GM08714 (cell line): ENCODE measurements at regions not wholly inside any gene's neighbourhood (a gene's known extent, or its start where the extent isn't known, plus 50 kb on each side); places are given as distances from the start of the nearest gene placed in this dataset.

Source experiments
- H3K4me3 ChIP-seq: fragments of 200-500 bp; sonication (Bioruptor generic); 2 replicates; pipeline ENCODE4 v1.5.1; 2014; ENCODE audit warnings: mild to moderate bottlenecking, low read length, inconsistent platforms
- ZNF274 ChIP-seq: IDR thresholded peaks from 2 replicates; pipeline ENCODE4 v1.6.1; 2012; ENCODE audit warnings: mild to moderate bottlenecking, low read depth, low read length

- no peak for TF ChIP-seq ZNF274
- no peak overlapping the region for H3K4me3 ChIP-seq
Observed at GRCh38 chr10:4719036-4719435, 107.0 kb upstream of the AKR1E2 start.

DNA sequence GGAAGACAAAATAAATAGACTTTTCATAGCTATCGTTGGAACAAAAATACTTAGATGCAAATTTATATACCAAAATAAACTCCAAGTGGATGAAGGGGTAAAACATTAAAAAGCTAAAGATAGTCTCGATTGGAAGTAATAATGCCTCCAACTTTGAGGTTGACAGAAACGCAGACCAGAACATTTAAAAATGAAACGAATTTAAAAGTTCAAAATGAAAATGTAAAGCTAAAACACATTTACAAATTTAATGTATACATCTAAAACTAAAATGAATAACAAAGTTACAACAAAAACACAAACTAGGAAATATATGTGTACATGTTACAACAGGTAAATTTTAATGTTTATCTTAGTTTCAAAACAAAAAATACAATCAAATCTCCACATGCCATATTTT lies 107.5 kb upstream of the AKR1E2 start:
- no peak overlapping the region for H3K4me3 ChIP-seq
- no peak for TF ChIP-seq ZNF274

- no peak overlapping the region for H3K4me3 ChIP-seq
- TF ChIP-seq ZNF274, result no peak
Observed at GRCh38 chr10:4717670-4718069, 108.3 kb upstream of the AKR1E2 start.

GRCh38 chr10:4710858-4711257 lies 115.1 kb upstream of the AKR1E2 start:
- no peak for TF ChIP-seq ZNF274
- H3K4me3 ChIP-seq, result no peak overlapping the region

GRCh38 chr10:4708123-4708759 lies 117.8 kb upstream of the AKR1E2 start:
- no peak overlapping the region for H3K4me3 ChIP-seq
- TF ChIP-seq ZNF274, result no peak

DNA sequence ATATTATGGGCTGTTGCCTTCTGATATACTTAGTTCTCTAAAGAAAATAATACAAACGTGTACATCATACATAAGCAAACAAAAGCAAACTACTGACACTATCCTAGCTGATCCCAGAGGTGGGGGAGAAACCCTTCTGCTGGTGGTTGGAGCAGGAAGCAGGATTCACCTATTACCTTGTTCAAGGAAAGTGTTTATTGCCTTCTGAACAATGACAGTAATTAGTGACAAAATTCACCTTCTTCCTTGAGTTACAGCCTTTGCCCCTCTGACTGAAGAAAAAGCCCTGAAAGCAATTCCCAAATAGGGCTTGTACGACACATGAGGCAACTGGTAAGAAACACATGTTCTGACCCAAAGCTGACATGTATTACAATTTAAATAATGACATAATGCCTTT lies 118.8 kb upstream of the AKR1E2 start:
- H3K4me3 ChIP-seq, result no peak overlapping the region

DNA sequence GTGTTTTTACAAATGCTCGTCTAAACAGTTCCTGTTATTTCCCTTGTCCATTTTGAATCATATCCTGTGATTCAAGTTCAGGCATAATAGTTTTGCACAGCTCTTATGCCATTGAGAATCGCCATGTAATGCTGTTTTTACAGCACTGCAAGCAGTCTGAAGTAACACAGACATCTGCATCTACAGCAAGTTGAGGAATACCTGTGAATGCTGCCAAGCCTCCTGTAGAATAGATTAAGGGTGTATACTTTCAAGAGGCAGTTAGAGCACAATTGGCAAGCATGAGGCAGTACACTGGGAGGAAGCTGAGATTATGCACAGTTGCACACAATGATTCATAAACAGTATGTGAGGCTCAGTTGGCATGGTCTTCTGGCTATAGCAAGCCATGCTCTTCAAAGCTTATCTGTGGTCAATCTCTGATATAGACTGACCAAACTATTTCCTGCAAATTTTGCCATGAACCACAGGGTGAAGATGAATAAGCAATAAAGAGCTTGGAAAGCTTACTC lies 121.9 kb upstream of the AKR1E2 start:
- no peak overlapping the region for H3K4me3 ChIP-seq
- no peak for TF ChIP-seq ZNF274

More for the DNA sequence above, 118.8 kb upstream of the AKR1E2 start:
- TF ChIP-seq ZNF274, result no peak

GRCh38 chr10:4701016-4701415 lies 125.0 kb upstream of the AKR1E2 start:
- TF ChIP-seq ZNF274, result no peak
- H3K4me3 ChIP-seq, result no peak overlapping the region

GRCh38 chr10:4699950-4700730 lies 125.9 kb upstream of the AKR1E2 start:
- no peak for TF ChIP-seq ZNF274
- no peak overlapping the region for H3K4me3 ChIP-seq

DNA sequence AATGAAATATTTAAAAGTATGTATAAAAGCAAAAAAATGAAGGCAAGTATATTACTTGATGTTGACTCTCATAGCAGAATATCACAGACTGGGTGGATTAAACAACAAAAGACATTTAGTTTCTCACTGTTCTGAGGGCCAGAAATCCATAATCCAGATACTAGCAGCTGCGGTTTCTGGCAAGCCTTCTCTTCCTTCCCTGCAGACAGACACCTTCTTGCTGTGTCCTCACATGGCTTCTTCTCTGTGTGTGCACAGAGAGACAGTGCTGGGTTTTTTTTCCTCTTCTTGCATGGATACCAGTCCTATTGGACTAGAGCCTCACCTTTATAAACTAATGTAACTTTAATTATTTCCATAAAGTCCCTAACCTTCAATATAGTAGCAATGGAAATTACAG lies 127.9 kb upstream of the AKR1E2 start:
- H3K4me3 ChIP-seq, result no peak overlapping the region
- TF ChIP-seq ZNF274, result no peak

DNA sequence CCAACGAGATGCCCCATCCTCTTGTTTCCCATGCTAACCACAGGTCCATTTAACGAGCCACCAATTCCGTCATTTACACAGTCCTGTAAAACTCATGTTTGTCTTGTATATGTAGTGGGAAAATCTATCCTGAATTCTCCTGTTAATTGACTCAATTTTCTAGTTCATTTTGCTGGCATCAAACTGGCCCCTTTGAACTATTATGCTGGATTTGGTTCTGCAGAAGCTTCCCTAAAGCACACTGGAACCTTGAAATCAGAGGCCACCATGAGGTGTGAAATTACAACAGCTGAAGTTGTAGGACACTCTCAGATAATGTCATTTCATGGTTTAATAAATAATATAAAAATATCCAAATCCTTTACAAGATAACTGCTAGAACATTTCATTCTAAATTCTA lies 129.8 kb upstream of the AKR1E2 start:
- no peak overlapping the region for H3K4me3 ChIP-seq
- TF ChIP-seq ZNF274, result no peak

- H3K4me3 ChIP-seq, result no peak overlapping the region
- TF ChIP-seq ZNF274, result no peak
Observed at GRCh38 chr10:4693967-4694366, 132.0 kb upstream of the AKR1E2 start.

DNA sequence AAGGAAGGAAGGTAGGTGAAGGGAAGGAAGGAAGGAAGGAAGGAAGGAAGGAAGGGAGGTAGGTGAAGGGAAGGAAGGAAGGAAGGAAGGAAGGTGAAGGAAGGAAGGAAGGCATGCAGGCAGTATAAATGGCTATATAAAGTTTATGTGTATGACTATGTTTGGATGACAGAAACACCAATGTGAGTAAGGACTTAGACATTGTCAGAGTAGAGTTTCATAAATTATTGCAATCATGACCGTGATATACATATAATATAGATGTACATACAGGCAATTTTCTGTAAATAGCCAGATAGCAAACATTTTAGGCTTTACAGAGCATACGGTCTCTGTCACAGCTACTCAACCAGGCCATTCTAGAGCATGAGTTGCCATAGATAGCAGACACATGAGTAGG lies 133.8 kb upstream of the AKR1E2 start:
- TF ChIP-seq ZNF274, result no peak

GRCh38 chr10:4691776-4692175 lies 134.2 kb upstream of the AKR1E2 start:
- TF ChIP-seq ZNF274, result no peak
- no peak overlapping the region for H3K4me3 ChIP-seq

More for the DNA sequence above, 133.8 kb upstream of the AKR1E2 start:
- no peak overlapping the region for H3K4me3 ChIP-seq

DNA sequence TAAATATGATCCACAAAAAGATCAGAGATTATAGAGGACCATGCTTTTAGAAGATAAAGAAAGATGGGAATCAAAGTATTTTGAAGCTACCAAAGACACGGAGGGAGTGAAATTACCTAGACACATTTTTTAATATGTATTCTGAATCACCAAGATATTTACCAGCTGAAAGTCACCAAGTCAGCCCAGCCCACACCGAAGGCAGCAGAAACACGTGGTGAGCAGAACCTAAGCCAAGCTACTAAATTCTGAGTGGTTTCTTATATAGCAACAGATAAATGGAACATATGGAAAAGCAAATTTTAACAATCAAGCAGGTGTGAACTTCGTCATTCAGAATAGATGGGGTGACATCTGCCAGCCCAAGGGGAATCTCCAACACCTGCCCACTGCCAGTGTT lies 134.7 kb upstream of the AKR1E2 start:
- no peak overlapping the region for H3K4me3 ChIP-seq
- TF ChIP-seq ZNF274, result no peak
